ENCODE measurements at regions not wholly inside any gene's neighbourhood (a gene's known extent, or its start where the extent isn't known, plus 50 kb on each side); places are given as distances from the start of the nearest gene placed in this dataset.

GRCh38 chr18:24540896-24541295 lies 80.5 kb downstream of the HRH4 start:
- TF ChIP-seq CTCF (IDR thresholded peaks at IDR 0.05) (no peak), POLR2A (IDR thresholded peaks at IDR 0.05) (no peak)

All from uterus (tissue), 2 donors.